H1 (cell line): ENCODE measurements at regions not wholly inside any gene's neighbourhood (a gene's known extent, or its start where the extent isn't known, plus 50 kb on each side); places are given as distances from the start of the nearest gene placed in this dataset.

Experiments
- CTCF ChIA-PET: fragments of 300-600 bp; sonication (Branson Sonifier 250); formaldehyde crosslinking; loops from one replicate; lab custom pipeline; 2021; ENCODE audit not compliant: partially characterized antibody; lab: Charles Lee
- POLR2A ChIA-PET: fragments of 300-600 bp; sonication (Branson Sonifier 250); formaldehyde crosslinking; loops from one replicate; lab custom pipeline; 2021; ENCODE audit warnings: inconsistent platforms; ENCODE audit not compliant: partially characterized antibody; lab: Charles Lee
- DNase-seq, 2 experiments: peaks; one replicate each; pipeline versions ENCODE4 v3.0.0 to v3.0.0-alpha.2; 2010 to 2022; ENCODE audit warnings: low spot score in 2 of 2, low read depth in 1 of 2, mixed read lengths in 1 of 2
- FAIRE-seq: peaks from 2 replicates; lab custom pipeline; 2011; peaks lifted over from hg19 to GRCh38; lab: Jason Lieb, UNC
- H2AFZ ChIP-seq: 2 replicates; pipeline ENCODE4 v1.8.1; 2012; ENCODE audit warnings: low read length, inconsistent platforms
- H2AK5ac ChIP-seq: 2 replicates; pipeline ENCODE4 v1.6.1; 2013; ENCODE audit warnings: low read depth, low read length
- H2BK120ac ChIP-seq: replicated peaks from 2 replicates; pipeline ENCODE3; 2013; ENCODE audit warnings: low read depth, low read length, inconsistent platforms
- H2BK12ac ChIP-seq: 2 replicates; pipeline ENCODE4 v1.6.1; 2013; ENCODE audit warnings: low read depth, low read length
- H2BK15ac ChIP-seq: 2 replicates; pipeline ENCODE4 v1.6.1; 2013; ENCODE audit warnings: low read length
- H2BK20ac ChIP-seq: 2 replicates; pipeline ENCODE4 v1.6.1; 2013; ENCODE audit warnings: low read length
- H2BK5ac ChIP-seq: 2 replicates; pipeline ENCODE4 v1.6.1; 2013; ENCODE audit warnings: low read depth, low read length
- H3K14ac ChIP-seq: 2 replicates; pipeline ENCODE4 v1.6.1; 2013; ENCODE audit warnings: inconsistent platforms; ENCODE audit not compliant: insufficient read length
- H3K18ac ChIP-seq: 2 replicates; pipeline ENCODE4 v1.6.1; 2013; ENCODE audit warnings: low read length; ENCODE audit errors: extremely low read depth
- H3K23ac ChIP-seq: 2 replicates; pipeline ENCODE4 v1.6.1; 2013; ENCODE audit warnings: inconsistent platforms; ENCODE audit not compliant: insufficient read length
- H3K23me2 ChIP-seq: 2 replicates; pipeline ENCODE4 v1.6.1; 2013; ENCODE audit warnings: low read depth, low read length
- H3K27ac ChIP-seq: 2 replicates; pipeline ENCODE4 v1.6.1; 2011; ENCODE audit warnings: low read depth, low read length, inconsistent platforms
- H3K27me3 ChIP-seq, 4 experiments: replicated peaks in 1 of 4; 1 replicate in 1 of 4; 2 replicates in 3 of 4; pipeline versions ENCODE4 v1.6.1 to v1.8.1; 2011 to 2013; ENCODE audit warnings: low read length in 3 of 4, mild to moderate bottlenecking in 3 of 4, inconsistent platforms in 2 of 4, mixed read lengths in 2 of 4, moderate library complexity in 1 of 4; ENCODE audit not compliant: control insufficient read depth in 3 of 4, insufficient read depth in 3 of 4; ENCODE audit errors: extremely low read depth in 1 of 4
- H3K36me3 ChIP-seq, 4 experiments: 2 replicates each; pipeline versions ENCODE4 v1.6.1 to v1.8.1; 2011 to 2013; ENCODE audit warnings: mild to moderate bottlenecking in 4 of 4, low read length in 3 of 4, moderate library complexity in 2 of 4, control low read depth in 1 of 4, inconsistent platforms in 1 of 4; ENCODE audit not compliant: insufficient read depth in 4 of 4, control insufficient read depth in 2 of 4
- H3K4ac ChIP-seq: replicated peaks from 2 replicates; pipeline ENCODE3; 2013; ENCODE audit warnings: low read length, low read depth, mixed read lengths, inconsistent platforms; ENCODE audit not compliant: insufficient read length
- H3K4me1 ChIP-seq, 4 experiments: replicated peaks in 1 of 4; 1 replicate in 1 of 4; 2 replicates in 3 of 4; pipeline versions ENCODE4 v1.6.1 to v1.8.1; 2011 to 2013; ENCODE audit warnings: low read length in 3 of 4, inconsistent platforms in 2 of 4, mixed read lengths in 1 of 4; ENCODE audit not compliant: insufficient read depth in 4 of 4, control insufficient read depth in 3 of 4
- H3K4me2 ChIP-seq, 2 experiments: 2 replicates each; pipeline versions ENCODE4 v1.6.1 to v1.8.1; 2011 to 2013; ENCODE audit warnings: low read depth in 2 of 2, low read length in 2 of 2, control low read depth in 1 of 2, inconsistent platforms in 1 of 2, mild to moderate bottlenecking in 1 of 2; ENCODE audit not compliant: insufficient read depth in 1 of 2
- H3K4me3 ChIP-seq, 4 experiments: fragments of 200-600, 300-600 bp in 1 of 4; sonication (generic), shearing (Covaris generic), sonication (Bioruptor Twin) in 1 of 4; 2 replicates each; pipeline versions ENCODE4 v1.5.1 to v1.8.1; 2011 to 2016; ENCODE audit warnings: low read length in 4 of 4, low read depth in 3 of 4, control low read depth in 2 of 4, inconsistent platforms in 2 of 4, mild to moderate bottlenecking in 2 of 4, mixed read lengths in 1 of 4, moderate library complexity in 1 of 4; ENCODE audit not compliant: insufficient read depth in 2 of 4; ENCODE audit errors: extremely low read depth in 1 of 4
- H3K56ac ChIP-seq: replicated peaks from 2 replicates; pipeline ENCODE3; 2013; ENCODE audit warnings: low read depth, mild to moderate bottlenecking, mixed read lengths, low read length, inconsistent platforms; ENCODE audit not compliant: insufficient read length
- H3K79me1 ChIP-seq: 2 replicates; pipeline ENCODE4 v1.6.1; 2013; ENCODE audit warnings: low read depth, low read length, control low read depth
- H3K79me2 ChIP-seq, 2 experiments: 2 replicates each; pipeline versions ENCODE4 v1.6.1 to v1.8.1; 2012 to 2013; ENCODE audit warnings: low read length in 2 of 2, mild to moderate bottlenecking in 2 of 2, inconsistent platforms in 1 of 2; ENCODE audit not compliant: insufficient read depth in 2 of 2, control insufficient read depth in 1 of 2
- H3K9ac ChIP-seq, 4 experiments: replicated peaks in 1 of 4; 1 replicate in 1 of 4; 2 replicates in 3 of 4; pipeline versions ENCODE4 v1.6.1 to v1.8.1; 2011 to 2013; ENCODE audit warnings: low read depth in 3 of 4, low read length in 3 of 4, control low read depth in 2 of 4, mild to moderate bottlenecking in 2 of 4, moderate library complexity in 2 of 4, inconsistent platforms in 1 of 4; ENCODE audit errors: extremely low read depth in 1 of 4
- H3K9me3 ChIP-seq, 2 experiments: 2 replicates each; pipeline versions ENCODE4 v1.6.1 to v1.8.1; 2012 to 2013; ENCODE audit warnings: mild to moderate bottlenecking in 2 of 2, moderate library complexity in 2 of 2, control low read depth in 1 of 2, inconsistent platforms in 1 of 2, low read depth in 1 of 2, low read length in 1 of 2, mixed read lengths in 1 of 2; ENCODE audit not compliant: insufficient read depth in 2 of 2
- H4K20me1 ChIP-seq, 2 experiments: replicated peaks in 1 of 2; 2 replicates each; pipeline versions ENCODE3 to v1.8.1; 2011 to 2013; ENCODE audit warnings: inconsistent platforms in 2 of 2, low read length in 2 of 2, mild to moderate bottlenecking in 1 of 2; ENCODE audit not compliant: insufficient read depth in 2 of 2, control insufficient read depth in 1 of 2
- H4K5ac ChIP-seq: 2 replicates; pipeline ENCODE4 v1.6.1; 2013; ENCODE audit warnings: low read length, low read depth, mixed read lengths, inconsistent platforms; ENCODE audit not compliant: insufficient read length
- H4K8ac ChIP-seq: 2 replicates; pipeline ENCODE4 v1.8.0; 2013; ENCODE audit warnings: mild to moderate bottlenecking, moderate library complexity, low read length, inconsistent platforms; ENCODE audit not compliant: insufficient read depth; ENCODE audit errors: extremely low read depth
- H4K91ac ChIP-seq: replicated peaks from 2 replicates; pipeline ENCODE3; 2013; ENCODE audit warnings: low read length, mixed read lengths, inconsistent platforms; ENCODE audit not compliant: insufficient read length
- ASH2L ChIP-seq: fragments of 200-600, 300-600 bp; sonication (generic); IDR thresholded peaks from one replicate; pipeline ENCODE4 v1.7.1; 2017; ENCODE audit warnings: low read length
- BCL11A ChIP-seq, 2 experiments: IDR thresholded peaks; one replicate each; pipeline ENCODE4 v1.6.1; 2011; ENCODE audit warnings: low read depth in 2 of 2, low read length in 2 of 2, mild to moderate bottlenecking in 2 of 2
- CREB1 ChIP-seq: IDR thresholded peaks from 2 replicates; pipeline ENCODE4 v1.6.1; 2012; ENCODE audit warnings: inconsistent platforms
- EGR1 ChIP-seq: IDR thresholded peaks from 2 replicates; pipeline ENCODE4 v1.6.1; 2011; ENCODE audit warnings: low read depth, low read length, borderline replicate concordance
- JUN ChIP-seq: IDR thresholded peaks from 2 replicates; pipeline ENCODE4 v1.6.1; 2011; ENCODE audit warnings: low read depth, mild to moderate bottlenecking, improper control_type of control experiment, low read length
- NANOG ChIP-seq: IDR thresholded peaks from 2 replicates; pipeline ENCODE4 v1.6.1; 2011; ENCODE audit warnings: low read length, low read depth, mild to moderate bottlenecking, inconsistent platforms; ENCODE audit not compliant: insufficient read depth, poor library complexity, severe bottlenecking
- RAD21 ChIP-seq, 2 experiments: IDR thresholded peaks in 1 of 2; conservative IDR thresholded peaks in 1 of 2; 2 replicates each; pipeline ENCODE4 v1.6.1; 2011; ENCODE audit warnings: low read depth in 2 of 2, low read length in 2 of 2, improper control_type of control experiment in 1 of 2, inconsistent platforms in 1 of 2, mild to moderate bottlenecking in 1 of 2, moderate library complexity in 1 of 2
- RNF2 ChIP-seq: fragments of 200-900, 300-1000 bp; sonication (generic); IDR thresholded peaks from 2 replicates; pipeline ENCODE4 v1.7.1; 2016; ENCODE audit warnings: borderline replicate concordance, low read depth, mild to moderate bottlenecking, antibody characterized with exemption, low read length; ENCODE audit not compliant: poor library complexity, severe bottlenecking; ENCODE audit errors: missing control alignments
- SRF ChIP-seq: IDR thresholded peaks from 2 replicates; pipeline ENCODE4 v1.6.1; 2011; ENCODE audit warnings: mild to moderate bottlenecking, low read depth, low read length, moderate library complexity
- TCF12 ChIP-seq: IDR thresholded peaks from 2 replicates; pipeline ENCODE4 v1.6.1; 2011; ENCODE audit warnings: low read depth, mild to moderate bottlenecking, low read length
- ZNF274 ChIP-seq: IDR thresholded peaks from 2 replicates; pipeline ENCODE4 v1.7.0; 2012; ENCODE audit warnings: low read length, borderline replicate concordance; ENCODE audit errors: extremely low read depth
- WGBS, 2 experiments: shearing (Covaris generic) in 1 of 2; methylation state at CpG; one replicate each; pipeline versions ENCODE4 v1.1.6 to v1.1.7; 2013 to 2015; ENCODE audit warnings: low lambda C conversion rate in 2 of 2, mixed read lengths in 2 of 2, inconsistent platforms in 1 of 2, low coverage in 1 of 2, missing lambda C conversion rate in 1 of 2; ENCODE audit not compliant: insufficient replicate concordance in 2 of 2, insufficient coverage in 1 of 2, insufficient read length in 1 of 2; ENCODE audit errors: extremely low coverage in 1 of 2, missing lambda C conversion rate in 1 of 2; 5-methylcytosine and 5-hydroxymethylcytosine counted together
- TF ChIP-seq, protein P1 (sequence below), 3 experiments: IDR thresholded peaks; 1 replicate in 2 of 3; 2 replicates in 1 of 3; pipeline versions ENCODE4 v1.5.1 to v1.6.1; 2011; ENCODE audit warnings: low read length in 3 of 3, mild to moderate bottlenecking in 3 of 3, inconsistent platforms in 2 of 3, low read depth in 1 of 3, moderate library complexity in 1 of 3; ENCODE audit not compliant: insufficient read depth in 1 of 3; ENCODE audit errors: control extremely low read depth in 1 of 3

GRCh38 chrX:15072259-15072658 lies 197.6 kb downstream of the ASB9 start:
- Histone ChIP-seq H3K18ac (no peak overlapping the region), H3K14ac (no peak overlapping the region), H4K8ac (no peak overlapping the region), H4K91ac (no peak overlapping the region), H3K27ac (no peak overlapping the region), H3K79me1 (no peaks in the 10 kb centered on the region), H3K79me2 (no peaks in the 10 kb centered on the region), H3K27me3 (no peaks in the 10 kb centered on the region), H3K36me3 (no peaks in the 10 kb centered on the region), H2BK5ac (no peak overlapping the region), H3K4ac (no peak overlapping the region), H3K4me3 (no peak overlapping the region), H3K23me2 (no peaks in the 10 kb centered on the region), H2BK12ac (no peak overlapping the region), H2BK120ac (no peak overlapping the region), H2AK5ac (no peak overlapping the region), H3K56ac (no peak overlapping the region), H2BK20ac (no peak overlapping the region), H3K23ac (no peak overlapping the region), H3K9ac (no peak overlapping the region), H3K4me2 (no peak overlapping the region), H3K4me1 (no peaks in the 10 kb centered on the region), H4K20me1 (no peaks in the 10 kb centered on the region), H3K9me3 (no peaks in the 10 kb centered on the region), H2BK15ac (no peak overlapping the region), H4K5ac (no peak overlapping the region), H2AFZ (no peak overlapping the region)
- POLR2A ChIA-PET, result no interaction called here
- WGBS, 2 experiments, result 95% methylated on average over 3 of the region's 3 CpGs; no CpG with 5 or more reads in 1 of the 2 experiments
- CTCF ChIA-PET, result no interaction called here
- FAIRE-seq (no peak), DNase-seq (no peak)
- TF ChIP-seq NANOG, result no peak
- TF ChIP-seq RNF2, result no peak
- TF ChIP-seq, protein P1, sequence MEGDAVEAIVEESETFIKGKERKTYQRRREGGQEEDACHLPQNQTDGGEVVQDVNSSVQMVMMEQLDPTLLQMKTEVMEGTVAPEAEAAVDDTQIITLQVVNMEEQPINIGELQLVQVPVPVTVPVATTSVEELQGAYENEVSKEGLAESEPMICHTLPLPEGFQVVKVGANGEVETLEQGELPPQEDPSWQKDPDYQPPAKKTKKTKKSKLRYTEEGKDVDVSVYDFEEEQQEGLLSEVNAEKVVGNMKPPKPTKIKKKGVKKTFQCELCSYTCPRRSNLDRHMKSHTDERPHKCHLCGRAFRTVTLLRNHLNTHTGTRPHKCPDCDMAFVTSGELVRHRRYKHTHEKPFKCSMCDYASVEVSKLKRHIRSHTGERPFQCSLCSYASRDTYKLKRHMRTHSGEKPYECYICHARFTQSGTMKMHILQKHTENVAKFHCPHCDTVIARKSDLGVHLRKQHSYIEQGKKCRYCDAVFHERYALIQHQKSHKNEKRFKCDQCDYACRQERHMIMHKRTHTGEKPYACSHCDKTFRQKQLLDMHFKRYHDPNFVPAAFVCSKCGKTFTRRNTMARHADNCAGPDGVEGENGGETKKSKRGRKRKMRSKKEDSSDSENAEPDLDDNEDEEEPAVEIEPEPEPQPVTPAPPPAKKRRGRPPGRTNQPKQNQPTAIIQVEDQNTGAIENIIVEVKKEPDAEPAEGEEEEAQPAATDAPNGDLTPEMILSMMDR (IDR thresholded peaks at IDR 0.05; ENCODE audit: control extremely low read depth in 1 of 3, insufficient read depth in 1 of 3, low read depth in 1 of 3, low read length in 3 of 3), result no peak
- TF ChIP-seq SRF, result no peak
- no peak for TF ChIP-seq EGR1
- TF ChIP-seq BCL11A (IDR thresholded peaks at IDR 0.05; ENCODE audit: low read depth in 2 of 2, low read length in 2 of 2), result no peak
- no peak for TF ChIP-seq RAD21 (IDR thresholded peaks at IDR 0.05 in 1 of 2, conservative IDR thresholded peaks at IDR 0.05 in 1 of 2; ENCODE audit: low read depth in 2 of 2, low read length in 2 of 2)
- TF ChIP-seq JUN, result no peak
- TF ChIP-seq CREB1, result no peak
- TF ChIP-seq ZNF274, result no peak
- TF ChIP-seq ASH2L, result no peak
- no peak for TF ChIP-seq TCF12
